ENCODE measurements at regions not wholly inside any gene's neighbourhood (a gene's known extent, or its start where the extent isn't known, plus 50 kb on each side); places are given as distances from the start of the nearest gene placed in this dataset.

GRCh38 chr12:132406493-132407450 lies 77.4 kb upstream of the GALNT9 start:
- no peak for DNase-seq

- no peak for DNase-seq
Measured at GRCh38 chr12:132405742-132406251, 76.4 kb upstream of the GALNT9 start.

DNA sequence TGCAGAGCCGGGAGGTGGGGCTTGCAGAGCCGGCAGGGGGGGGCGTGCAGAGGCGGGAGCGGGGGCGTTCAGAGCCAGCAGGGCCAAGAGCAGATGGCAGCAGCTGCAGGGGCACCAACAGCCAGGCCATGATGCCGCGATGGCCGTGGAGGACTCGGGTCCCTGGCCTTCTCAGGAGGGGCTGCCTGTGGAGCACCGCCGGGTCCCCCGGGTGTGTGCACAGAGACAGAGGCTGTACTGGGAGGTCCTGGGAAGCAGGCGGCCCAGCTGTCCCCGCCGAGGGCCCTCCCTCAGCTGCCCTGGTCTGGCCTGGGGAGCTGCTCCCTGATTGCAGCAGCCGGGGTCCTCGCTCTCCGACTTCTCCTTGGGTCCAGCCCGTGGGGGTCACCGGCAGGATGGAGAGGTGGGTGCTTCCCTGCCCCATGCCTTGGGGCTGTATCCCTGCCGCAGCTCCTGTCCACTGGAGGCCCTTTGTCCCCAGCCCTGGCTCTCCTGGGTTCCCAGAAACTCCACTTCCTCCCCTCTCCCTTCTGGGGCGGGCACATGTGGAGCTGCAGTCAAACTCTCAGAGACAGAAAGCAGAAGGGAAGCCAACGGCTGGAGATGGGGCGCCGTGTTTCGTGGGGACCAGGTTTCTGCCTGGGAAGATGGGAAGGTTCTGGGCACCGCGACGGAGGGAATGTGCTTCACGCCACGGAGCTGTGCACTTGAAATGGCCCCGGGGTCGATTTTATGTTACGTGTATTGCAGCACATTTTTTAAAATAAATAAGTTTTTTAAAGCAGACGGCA lies 75.8 kb upstream of the GALNT9 start:
- DNase-seq, result no peak

- no peak for DNase-seq
Measured at GRCh38 chr12:132404435-132404855, 75.1 kb upstream of the GALNT9 start.

DNA sequence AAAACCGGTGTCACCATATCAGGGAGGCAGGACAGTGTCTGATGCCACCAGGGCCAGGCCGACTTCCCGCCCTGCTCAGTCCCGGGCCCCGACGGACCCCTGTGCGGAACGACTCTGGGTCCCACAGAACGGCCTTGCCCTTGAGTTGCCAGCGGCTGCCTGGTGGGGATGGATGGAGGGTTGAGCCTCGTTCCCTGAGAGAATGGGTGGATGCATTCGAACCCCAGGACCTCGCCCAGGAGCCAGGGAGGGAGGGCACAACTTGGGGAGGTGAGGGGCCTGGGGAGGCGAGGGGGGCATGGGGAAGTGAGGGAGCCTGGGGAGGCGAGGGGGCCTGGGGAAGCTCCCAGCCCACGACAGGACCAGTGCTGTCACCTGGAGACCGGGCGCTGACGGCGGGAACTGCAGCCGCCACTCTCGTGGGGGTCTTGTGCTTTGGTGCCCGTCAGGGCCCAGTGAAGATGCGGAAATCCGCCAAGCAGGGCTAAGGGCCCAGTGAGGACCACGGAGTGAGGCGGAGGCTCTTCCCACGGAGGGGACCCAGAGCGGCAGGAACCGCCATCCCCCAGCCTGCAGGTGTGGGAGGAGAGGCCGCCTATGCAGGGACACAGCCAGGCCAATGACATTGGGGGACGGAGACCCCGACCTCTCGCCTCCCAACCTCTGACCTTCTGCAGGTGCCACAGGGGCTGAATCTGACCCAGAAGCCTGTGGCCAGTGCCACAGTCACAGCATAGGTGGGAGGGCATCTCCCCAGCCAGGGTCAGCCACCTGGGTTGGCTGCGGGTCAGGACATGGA lies 74.4 kb upstream of the GALNT9 start:
- no peak for DNase-seq

GRCh38 chr12:132402831-132403416 lies 73.5 kb upstream of the GALNT9 start:
- DNase-seq, result no peak

GRCh38 chr12:132401982-132402381 lies 72.6 kb upstream of the GALNT9 start:
- no peak for DNase-seq

GRCh38 chr12:132400011-132400641 lies 70.7 kb upstream of the GALNT9 start:
- no peak for DNase-seq

GRCh38 chr12:132399092-132400010 lies 70.0 kb upstream of the GALNT9 start:
- no peak for DNase-seq

GRCh38 chr12:132398386-132398991 lies 69.1 kb upstream of the GALNT9 start:
- DNase-seq, result no peak

- DNase-seq, result no peak
Measured at GRCh38 chr12:132397934-132398385, 68.6 kb upstream of the GALNT9 start.

DNA sequence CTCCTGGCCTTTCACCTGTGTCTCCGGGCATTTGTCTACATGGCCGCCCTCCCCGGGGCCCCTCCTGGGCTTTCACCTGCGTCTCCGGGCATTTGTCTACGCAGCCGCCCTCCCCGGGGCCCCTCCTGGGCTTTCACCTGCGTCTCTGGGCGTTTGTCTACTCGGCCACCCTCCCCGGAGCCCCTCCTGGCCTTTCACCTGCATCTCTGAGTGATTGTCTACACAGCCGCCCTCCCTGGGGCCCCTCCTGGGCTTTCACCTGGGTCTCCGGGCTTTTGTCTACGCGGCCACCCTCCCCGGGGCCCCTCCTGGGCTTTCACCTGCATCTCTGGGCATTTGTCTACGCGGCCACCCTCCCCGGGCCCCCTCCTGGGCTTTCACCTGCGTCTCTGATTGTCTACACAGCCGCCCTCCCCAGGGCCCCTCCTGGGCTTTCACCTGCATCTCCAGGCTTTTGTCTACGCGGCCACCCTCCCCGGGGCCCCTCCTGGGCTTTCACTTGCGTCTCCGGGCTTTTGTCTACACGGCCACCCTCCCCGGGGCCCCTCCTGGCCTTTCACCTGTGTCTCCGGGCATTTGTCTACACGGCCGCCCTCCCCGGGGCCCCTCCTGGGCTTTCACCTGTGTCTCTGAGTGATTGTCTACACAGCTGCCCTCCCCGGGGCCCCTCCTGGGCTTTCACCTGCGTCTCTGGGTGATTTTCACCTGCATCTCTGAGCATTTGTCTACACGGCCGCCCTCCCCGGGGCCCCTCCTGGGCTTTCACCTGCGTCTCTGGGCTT lies 68.0 kb upstream of the GALNT9 start:
- DNase-seq, result no peak

GRCh38 chr12:132396657-132397056 lies 67.3 kb upstream of the GALNT9 start:
- DNase-seq, result no peak

DNA sequence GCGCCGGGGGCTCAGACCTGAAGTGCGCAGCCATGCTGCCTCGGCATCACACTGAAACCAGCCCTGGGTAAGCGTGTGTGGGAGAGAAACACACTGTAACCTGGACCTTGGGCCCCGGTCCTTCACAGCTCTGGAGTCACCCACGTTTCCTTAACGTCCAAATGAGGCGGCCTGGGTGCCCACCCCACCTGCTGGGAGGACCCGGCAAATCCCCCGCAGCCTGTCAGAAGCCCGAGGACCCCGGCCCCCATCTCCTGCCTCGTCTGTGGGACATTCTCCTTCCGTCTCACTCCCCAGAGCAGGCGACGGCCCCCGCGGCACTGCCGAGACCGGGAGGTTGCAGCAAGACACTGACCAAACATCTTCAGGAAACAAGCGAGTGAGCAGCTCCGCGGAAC lies 66.5 kb upstream of the GALNT9 start:
- DNase-seq, result no peak

DNA sequence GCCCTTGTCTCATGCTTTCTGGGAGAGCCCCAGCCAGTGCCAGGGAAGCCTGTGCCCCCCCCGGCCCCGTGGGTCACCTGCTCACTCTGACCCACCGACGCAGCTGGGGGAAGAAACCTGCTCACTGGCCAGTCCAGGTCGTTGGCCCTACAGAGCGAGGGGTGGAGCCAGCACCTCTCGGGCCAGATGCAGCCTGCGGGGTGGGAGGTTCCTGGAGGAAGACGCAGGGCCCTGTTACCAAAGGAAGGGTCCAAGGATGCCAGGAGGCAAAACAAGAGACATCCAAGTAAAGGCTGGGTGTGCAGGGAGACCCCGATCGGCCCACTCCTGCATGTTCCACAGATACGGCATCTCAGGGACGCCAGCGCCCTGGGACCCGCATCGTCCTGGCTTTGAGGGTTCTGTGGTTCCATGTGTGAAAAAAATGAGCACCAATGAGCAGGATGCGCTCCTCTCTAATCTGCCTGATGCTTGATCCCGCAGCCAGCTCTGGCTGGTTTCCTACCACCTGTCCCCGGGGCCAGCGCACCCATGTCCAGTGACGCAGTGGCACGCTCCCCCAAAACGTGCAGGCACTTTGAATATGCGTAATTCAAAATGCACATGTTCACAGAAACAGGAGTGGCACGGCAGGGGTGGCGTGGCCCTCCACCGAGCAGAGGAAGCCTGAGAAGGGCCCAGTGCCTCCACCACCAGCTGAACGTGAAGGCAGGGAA lies 66.0 kb upstream of the GALNT9 start:
- no peak for DNase-seq

- no peak for DNase-seq
Measured at GRCh38 chr12:132393991-132394949, 64.9 kb upstream of the GALNT9 start.

- no peak for DNase-seq
Measured at GRCh38 chr12:132393245-132393795, 63.9 kb upstream of the GALNT9 start.

All from activated CD4-positive, alpha-beta T cell treated with anti-CD3 and anti-CD28 coated beads for 1 hour (primary cell).